ENCODE measurements at regions not wholly inside any gene's neighbourhood (a gene's known extent, or its start where the extent isn't known, plus 50 kb on each side); places are given as distances from the start of the nearest gene placed in this dataset.

GRCh38 chr11:11065396-11065795 lies 207.5 kb upstream of the ZBED5 start:
- H3K9me3 Mint-ChIP-seq, result no peaks in the 10 kb centered on the region
- no peak overlapping the region for H3K27ac Mint-ChIP-seq
- intact Hi-C loops (cut with micrococcal nuclease), result no loop called here
- H3K27me3 Mint-ChIP-seq (ENCODE audit: insufficient read depth), result no peaks in the 10 kb centered on the region
- no peaks in the 10 kb centered on the region for H3K36me3 Mint-ChIP-seq (ENCODE audit: low read depth)
- no peak overlapping the region for H3K4me3 Mint-ChIP-seq
- no peak for DNase-seq (ENCODE audit: low spot score)
- H3K4me1 Mint-ChIP-seq (ENCODE audit: low read depth), result no peaks in the 10 kb centered on the region

GRCh38 chr11:11057472-11057854 lies 199.6 kb upstream of the ZBED5 start:
- DNase-seq (ENCODE audit: low spot score), result no peak
- Mint-ChIP-seq H3K4me1 (ENCODE audit: low read depth) (no peaks in the 10 kb centered on the region), H3K27me3 (ENCODE audit: insufficient read depth) (peaks cover 11% of the 10 kb centered on the region), H3K9me3 (peaks cover 9% of the 10 kb centered on the region), H3K4me3 (no peak overlapping the region), H3K36me3 (ENCODE audit: low read depth) (no peaks in the 10 kb centered on the region), H3K27ac (no peak overlapping the region)
- intact Hi-C loops (cut with micrococcal nuclease), result no loop called here

- Mint-ChIP-seq H3K9me3 (peaks cover 9% of the 10 kb centered on the region), H3K36me3 (ENCODE audit: low read depth) (no peaks in the 10 kb centered on the region), H3K4me1 (ENCODE audit: low read depth) (no peaks in the 10 kb centered on the region), H3K4me3 (no peak overlapping the region), H3K27me3 (ENCODE audit: insufficient read depth) (peaks cover 11% of the 10 kb centered on the region), H3K27ac (no peak overlapping the region)
- no peak for DNase-seq (ENCODE audit: low spot score)
- intact Hi-C loops (cut with micrococcal nuclease), result no loop called here
Observed at GRCh38 chr11:11056749-11057471, 199.1 kb upstream of the ZBED5 start.

- intact Hi-C loops (cut with micrococcal nuclease), result no loop called here
- DNase-seq (ENCODE audit: low spot score), result no peak
- Mint-ChIP-seq H3K27ac (no peak overlapping the region), H3K27me3 (ENCODE audit: insufficient read depth) (peaks cover 11% of the 10 kb centered on the region), H3K4me1 (ENCODE audit: low read depth) (no peaks in the 10 kb centered on the region), H3K9me3 (peaks cover 9% of the 10 kb centered on the region), H3K4me3 (no peak overlapping the region), H3K36me3 (ENCODE audit: low read depth) (no peaks in the 10 kb centered on the region)
Observed at GRCh38 chr11:11056316-11056715, 198.5 kb upstream of the ZBED5 start.

- no peaks in the 10 kb centered on the region for H3K36me3 Mint-ChIP-seq (ENCODE audit: low read depth)
- no peak for DNase-seq (ENCODE audit: low spot score)
- H3K27me3 Mint-ChIP-seq (ENCODE audit: insufficient read depth), result peaks cover 5% of the 10 kb centered on the region
- no peaks in the 10 kb centered on the region for H3K4me1 Mint-ChIP-seq (ENCODE audit: low read depth)
- H3K27ac Mint-ChIP-seq, result no peak overlapping the region
- intact Hi-C loops (cut with micrococcal nuclease), result no loop called here
- no peak overlapping the region for H3K4me3 Mint-ChIP-seq
- H3K9me3 Mint-ChIP-seq, result no peaks in the 10 kb centered on the region
Observed at GRCh38 chr11:11047851-11048610, 190.2 kb upstream of the ZBED5 start.

- H3K4me1 Mint-ChIP-seq (ENCODE audit: low read depth), result no peaks in the 10 kb centered on the region
- no peaks in the 10 kb centered on the region for H3K36me3 Mint-ChIP-seq (ENCODE audit: low read depth)
- intact Hi-C loops (cut with micrococcal nuclease), result no loop called here
Observed at GRCh38 chr11:11046781-11047180, 188.9 kb upstream of the ZBED5 start.

GRCh38 chr11:11045156-11045930 lies 187.5 kb upstream of the ZBED5 start:
- Mint-ChIP-seq H3K4me3 (no peak overlapping the region), H3K36me3 (ENCODE audit: low read depth) (no peaks in the 10 kb centered on the region), H3K27ac (no peak overlapping the region), H3K9me3 (no peaks in the 10 kb centered on the region), H3K27me3 (ENCODE audit: insufficient read depth) (peaks cover 6% of the 10 kb centered on the region), H3K4me1 (ENCODE audit: low read depth) (no peaks in the 10 kb centered on the region)
- intact Hi-C loops (cut with micrococcal nuclease), result no loop called here
- no peak for DNase-seq (ENCODE audit: low spot score)

More at GRCh38 chr11:11046781-11047180, 188.9 kb upstream of the ZBED5 start:
- H3K9me3 Mint-ChIP-seq, result no peaks in the 10 kb centered on the region
- no peak overlapping the region for H3K4me3 Mint-ChIP-seq
- DNase-seq (ENCODE audit: low spot score), result no peak
- H3K27me3 Mint-ChIP-seq (ENCODE audit: insufficient read depth), result peaks cover 5% of the 10 kb centered on the region
- H3K27ac Mint-ChIP-seq, result no peak overlapping the region

- intact Hi-C loops (cut with micrococcal nuclease), result no loop called here
- H3K27me3 Mint-ChIP-seq (ENCODE audit: insufficient read depth), result peaks cover 2% of the 10 kb centered on the region
- no peaks in the 10 kb centered on the region for H3K36me3 Mint-ChIP-seq (ENCODE audit: low read depth)
- H3K9me3 Mint-ChIP-seq, result no peaks in the 10 kb centered on the region
- DNase-seq (ENCODE audit: low spot score), result no peak
- H3K4me1 Mint-ChIP-seq (ENCODE audit: low read depth), result no peaks in the 10 kb centered on the region
- no peak overlapping the region for H3K4me3 Mint-ChIP-seq
- no peak overlapping the region for H3K27ac Mint-ChIP-seq
Observed at GRCh38 chr11:11044137-11044855, 186.4 kb upstream of the ZBED5 start.

GRCh38 chr11:11043721-11044120 lies 185.9 kb upstream of the ZBED5 start:
- no peak for DNase-seq (ENCODE audit: low spot score)
- Mint-ChIP-seq H3K4me3 (no peak overlapping the region), H3K4me1 (ENCODE audit: low read depth) (no peaks in the 10 kb centered on the region), H3K27me3 (ENCODE audit: insufficient read depth) (peaks cover 2% of the 10 kb centered on the region), H3K9me3 (no peaks in the 10 kb centered on the region), H3K36me3 (ENCODE audit: low read depth) (no peaks in the 10 kb centered on the region), H3K27ac (no peak overlapping the region)
- intact Hi-C loops (cut with micrococcal nuclease), result no loop called here

GRCh38 chr11:11039208-11039965 lies 181.5 kb upstream of the ZBED5 start:
- Mint-ChIP-seq H3K9me3 (no peaks in the 10 kb centered on the region), H3K36me3 (ENCODE audit: low read depth) (no peaks in the 10 kb centered on the region), H3K27ac (no peak overlapping the region), H3K4me1 (ENCODE audit: low read depth) (no peaks in the 10 kb centered on the region), H3K4me3 (no peak overlapping the region), H3K27me3 (ENCODE audit: insufficient read depth) (peaks cover 2% of the 10 kb centered on the region)
- no peak for DNase-seq (ENCODE audit: low spot score)
- intact Hi-C loops (cut with micrococcal nuclease), result no loop called here

- no peak for DNase-seq (ENCODE audit: low spot score)
- no peak overlapping the region for H3K4me3 Mint-ChIP-seq
- H3K27ac Mint-ChIP-seq, result no peak overlapping the region
- H3K4me1 Mint-ChIP-seq (ENCODE audit: low read depth), result no peaks in the 10 kb centered on the region
- intact Hi-C loops (cut with micrococcal nuclease), result no loop called here
- no peaks in the 10 kb centered on the region for H3K36me3 Mint-ChIP-seq (ENCODE audit: low read depth)
- no peaks in the 10 kb centered on the region for H3K9me3 Mint-ChIP-seq
- peaks cover 2% of the 10 kb centered on the region for H3K27me3 Mint-ChIP-seq (ENCODE audit: insufficient read depth)
Observed at GRCh38 chr11:11038782-11039181, 180.9 kb upstream of the ZBED5 start.

- no peaks in the 10 kb centered on the region for H3K9me3 Mint-ChIP-seq
- peaks cover 2% of the 10 kb centered on the region for H3K27me3 Mint-ChIP-seq (ENCODE audit: insufficient read depth)
- intact Hi-C loops (cut with micrococcal nuclease), result no loop called here
- no peaks in the 10 kb centered on the region for H3K36me3 Mint-ChIP-seq (ENCODE audit: low read depth)
- no peak overlapping the region for H3K4me3 Mint-ChIP-seq
- no peak for DNase-seq (ENCODE audit: low spot score)
- no peak overlapping the region for H3K27ac Mint-ChIP-seq
- no peaks in the 10 kb centered on the region for H3K4me1 Mint-ChIP-seq (ENCODE audit: low read depth)
Observed at GRCh38 chr11:11038352-11038751, 180.5 kb upstream of the ZBED5 start.
